HEK293 (cell line): ENCODE measurements at regions not wholly inside any gene's neighbourhood (a gene's known extent, or its start where the extent isn't known, plus 50 kb on each side); places are given as distances from the start of the nearest gene placed in this dataset.

Experiments used
- CTCF ChIP-seq: fragments of 450-650 bp; formaldehyde crosslinking; IDR thresholded peaks from 2 replicates; pipeline ENCODE4 v1.5.1; 2016; ENCODE audit warnings: missing biosample characterization, missing genetic modification characterization
- HOXC10 ChIP-seq: sonication (generic); formaldehyde crosslinking; IDR thresholded peaks from 2 replicates; pipeline ENCODE4 v1.8.1; 2023; ENCODE audit warnings: mild to moderate bottlenecking, missing genetic modification reagents
- PRDM1 ChIP-seq: fragments of 450-650 bp; formaldehyde crosslinking; IDR thresholded peaks from 2 replicates; pipeline ENCODE4; 2016; ENCODE audit warnings: missing biosample characterization, missing genetic modification characterization
- TCF7L2 ChIP-seq: IDR thresholded peaks from 2 replicates; pipeline ENCODE4 v1.6.1; 2011; ENCODE audit warnings: low read depth, mild to moderate bottlenecking, inconsistent platforms, low read length, moderate library complexity, borderline replicate concordance
- YY1 ChIP-seq: fragments of 450-650 bp; formaldehyde crosslinking; IDR thresholded peaks from 2 replicates; pipeline ENCODE4 v1.5.1; 2018; ENCODE audit warnings: missing biosample characterization, missing genetic modification characterization
- ZBTB1 ChIP-seq: fragments of 450-650 bp; formaldehyde crosslinking; IDR thresholded peaks from 2 replicates; pipeline ENCODE4 v1.5.1; 2016; ENCODE audit warnings: missing biosample characterization, missing genetic modification characterization
- ZBTB10 ChIP-seq: fragments of 450-650 bp; formaldehyde crosslinking; IDR thresholded peaks from 2 replicates; pipeline ENCODE4 v1.5.1; 2016; ENCODE audit warnings: missing biosample characterization, missing genetic modification characterization
- ZNF121 ChIP-seq: fragments of 450-650 bp; formaldehyde crosslinking; IDR thresholded peaks from 2 replicates; pipeline ENCODE4 v1.5.1; 2016; ENCODE audit warnings: missing biosample characterization, missing genetic modification characterization
- ZNF274 ChIP-seq, 2 experiments: fragments of 200-500 bp in 1 of 2; fragments of 450-650 bp in 1 of 2; sonication (Bioruptor generic) in 1 of 2; formaldehyde crosslinking in 1 of 2; IDR thresholded peaks; 2 replicates each; pipeline versions ENCODE4 v1.5.1 to v1.6.1; 2014 to 2016; ENCODE audit warnings: borderline replicate concordance in 1 of 2, inconsistent platforms in 1 of 2, low read length in 1 of 2, missing biosample characterization in 1 of 2, missing genetic modification characterization in 1 of 2
- ZNF654 ChIP-seq: fragments of 450-650 bp; formaldehyde crosslinking; IDR thresholded peaks from 2 replicates; pipeline ENCODE4 v1.5.1; 2016; ENCODE audit warnings: low read depth, missing biosample characterization, missing genetic modification characterization
- ZNF791 ChIP-seq: fragments of 450-650 bp; formaldehyde crosslinking; IDR thresholded peaks from 2 replicates; pipeline ENCODE4 v1.5.1; 2016; ENCODE audit warnings: missing biosample characterization, missing genetic modification characterization

- no peak for TF ChIP-seq CTCF (tag by site-specific recombination)
- TF ChIP-seq ZBTB1 = no peak
- TF ChIP-seq TCF7L2 = no peak
- no peak for TF ChIP-seq ZNF791
- TF ChIP-seq ZNF654 (tag by site-specific recombination) = no peak
- no peak for TF ChIP-seq PRDM1 (tag by site-specific recombination)
- TF ChIP-seq ZNF121 (tag by site-specific recombination) = no peak
- TF ChIP-seq YY1 (tag by site-specific recombination) = no peak
- no peak for TF ChIP-seq HOXC10 (CRISPR knock-in tag)
- TF ChIP-seq ZNF274 (IDR thresholded peaks at IDR 0.05; ENCODE audit: low read length) = no peak
- no peak for TF ChIP-seq ZNF274 (tag by site-specific recombination; IDR thresholded peaks at IDR 0.05; ENCODE audit: borderline replicate concordance)
- no peak for TF ChIP-seq ZBTB10 (tag by site-specific recombination)
These were observed 66.0 kb upstream of the SHH start for GRCh38 chr7:155878250-155878649.
